Liver (tissue), 8 donors: ENCODE measurements at regions not wholly inside any gene's neighbourhood (a gene's known extent, or its start where the extent isn't known, plus 50 kb on each side); places are given as distances from the start of the nearest gene placed in this dataset.

Experiments
- DNase-seq: peaks from one replicate; pipeline ENCODE4 v3.0.0-alpha.2; 2017; ENCODE audit warnings: low spot score
- H3K27ac ChIP-seq, 2 donors: one replicate each; pipeline ENCODE4 v1.7.0; 2013; ENCODE audit warnings: inconsistent platforms in 2 of 2, low read length in 2 of 2, control low read depth in 1 of 2, low read depth in 1 of 2, mild to moderate bottlenecking in 1 of 2
- H3K27me3 ChIP-seq, 4 donors: one replicate each; pipeline versions ENCODE4 v1.6.1 to v1.7.0; 2013; ENCODE audit warnings: low read length in 3 of 4, inconsistent platforms in 1 of 4, mild to moderate bottlenecking in 1 of 4, moderate library complexity in 1 of 4; ENCODE audit not compliant: control insufficient read depth in 4 of 4, insufficient read depth in 4 of 4
- H3K36me3 ChIP-seq, 4 donors: one replicate each; pipeline versions ENCODE4 v1.6.1 to v1.7.0; 2013; ENCODE audit warnings: low read length in 3 of 4, mild to moderate bottlenecking in 3 of 4, low read depth in 1 of 4, moderate library complexity in 1 of 4; ENCODE audit not compliant: control insufficient read depth in 4 of 4, insufficient read depth in 3 of 4
- H3K4me1 ChIP-seq, 4 donors: one replicate each; pipeline versions ENCODE4 v1.6.1 to v1.7.0; 2013; ENCODE audit warnings: low read length in 3 of 4, mild to moderate bottlenecking in 3 of 4, moderate library complexity in 1 of 4; ENCODE audit not compliant: control insufficient read depth in 4 of 4, insufficient read depth in 4 of 4
- H3K4me3 ChIP-seq, 3 donors: one replicate each; pipeline versions ENCODE4 v1.6.1 to v1.7.0; 2013; ENCODE audit warnings: low read length in 3 of 3, control low read depth in 1 of 3, low read depth in 1 of 3, mild to moderate bottlenecking in 1 of 3
- H3K9ac ChIP-seq, 2 donors: one replicate each; pipeline ENCODE4 v1.7.0; 2013; ENCODE audit warnings: low read length in 2 of 2, mild to moderate bottlenecking in 2 of 2, moderate library complexity in 2 of 2, control low read depth in 1 of 2, low read depth in 1 of 2
- H3K9me3 ChIP-seq, 4 donors: one replicate each; pipeline versions ENCODE4 v1.6.1 to v1.7.0; 2013; ENCODE audit warnings: low read length in 3 of 4; ENCODE audit not compliant: control insufficient read depth in 4 of 4
- CTCF ChIP-seq: fragments of 150-350 bp; IDR thresholded peaks from 2 replicates; pipeline ENCODE4 v1.5.1; 2017; ENCODE audit warnings: improper control_type of control experiment, low read depth, low read length; ENCODE audit not compliant: missing input control
- EGR1 ChIP-seq, 2 donors: IDR thresholded peaks; 2 replicates each; pipeline ENCODE4 v1.6.1; 2016 to 2018; ENCODE audit warnings: antibody characterized with exemption in 2 of 2, low read depth in 2 of 2
- FOXA2 ChIP-seq: IDR thresholded peaks from 2 replicates; pipeline ENCODE4 v1.6.1; 2016; ENCODE audit warnings: antibody characterized with exemption
- HNF4A ChIP-seq, 2 donors: conservative IDR thresholded peaks; 2 replicates each; pipeline ENCODE4 v1.6.1; 2016; ENCODE audit warnings: antibody characterized with exemption in 2 of 2, mild to moderate bottlenecking in 2 of 2
- HNF4G ChIP-seq: IDR thresholded peaks from 2 replicates; pipeline ENCODE4 v1.6.1; 2016; ENCODE audit warnings: antibody characterized with exemption
- JUND ChIP-seq, 2 donors: IDR thresholded peaks; 2 replicates each; pipeline ENCODE4 v1.6.1; 2016; ENCODE audit warnings: antibody characterized with exemption in 2 of 2
- NR2F2 ChIP-seq: IDR thresholded peaks from 2 replicates; pipeline ENCODE4 v1.6.1; 2016; ENCODE audit warnings: antibody characterized with exemption
- RAD21 ChIP-seq, 2 donors: IDR thresholded peaks; 2 replicates each; pipeline ENCODE4 v1.6.1; 2016; ENCODE audit warnings: antibody characterized with exemption in 2 of 2, mild to moderate bottlenecking in 2 of 2
- RXRA ChIP-seq, 2 donors: IDR thresholded peaks; 2 replicates each; pipeline ENCODE4 v1.6.1; 2017 to 2018; ENCODE audit warnings: antibody characterized with exemption in 2 of 2, mild to moderate bottlenecking in 1 of 2
- SP1 ChIP-seq: IDR thresholded peaks from 2 replicates; pipeline ENCODE4 v1.6.1; 2018; ENCODE audit warnings: antibody characterized with exemption, mild to moderate bottlenecking
- TAF1 ChIP-seq: conservative IDR thresholded peaks from 2 replicates; pipeline ENCODE4 v1.6.1; 2016; ENCODE audit warnings: antibody characterized with exemption, mild to moderate bottlenecking
- YY1 ChIP-seq: IDR thresholded peaks from 2 replicates; pipeline ENCODE4 v1.6.1; 2016; ENCODE audit warnings: antibody characterized with exemption, mild to moderate bottlenecking
- ZBTB33 ChIP-seq: IDR thresholded peaks from 2 replicates; pipeline ENCODE4 v1.6.1; 2016; ENCODE audit warnings: antibody characterized with exemption
- WGBS: extraction: QIAGEN DNeasy Blood & Tissue Kit; methylation state at CpG from one replicate; pipeline ENCODE4 v1.1.7; 2013; 5-methylcytosine and 5-hydroxymethylcytosine counted together
- TF ChIP-seq, protein P1 (sequence below): IDR thresholded peaks from 2 replicates; pipeline ENCODE4 v1.6.1; 2016; ENCODE audit warnings: antibody characterized with exemption, mild to moderate bottlenecking
- TF ChIP-seq, protein P2 (sequence below): IDR thresholded peaks from 2 replicates; pipeline ENCODE4 v1.6.1; 2016; ENCODE audit warnings: antibody characterized with exemption
- TF ChIP-seq, protein P3 (sequence below): IDR thresholded peaks from 2 replicates; pipeline ENCODE4 v1.6.1; 2016; ENCODE audit warnings: antibody characterized with exemption
- donor health status: healthy.
- donor health status: healthy.
- donor health status: healthy.
- donor health status: healthy.
- donor health status: healthy.

DNA sequence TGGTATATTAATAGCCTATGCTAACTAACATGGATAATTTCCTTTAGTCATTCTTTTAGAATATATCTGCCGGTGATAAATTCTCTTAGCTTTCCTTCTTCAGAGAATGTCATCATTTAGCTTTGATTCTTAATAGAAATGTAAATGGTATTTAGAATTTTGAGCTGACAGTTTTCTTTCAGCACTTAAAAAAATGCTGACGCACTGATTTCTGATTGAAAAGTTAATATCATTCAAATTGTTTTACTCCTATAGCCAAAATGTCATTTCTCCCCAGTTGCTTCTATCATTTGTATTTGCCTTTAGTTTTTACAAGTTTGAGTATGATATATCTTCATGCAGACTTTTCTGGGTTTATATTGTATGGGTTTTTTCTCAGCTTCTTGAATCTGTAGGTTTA, 668.0 kb downstream of the LTN1 start:
- Histone ChIP-seq H3K27me3 (no peaks in the 10 kb centered on the region), H3K4me1 (no peaks in the 10 kb centered on the region), H3K9me3 (no peaks in the 10 kb centered on the region), H3K9ac (no peak overlapping the region), H3K36me3 (no peaks in the 10 kb centered on the region), H3K4me3 (no peak overlapping the region), H3K27ac (no peak overlapping the region)
- no peak for TF ChIP-seq FOXA2
- TF ChIP-seq RAD21 (IDR thresholded peaks at IDR 0.05): no peak
- TF ChIP-seq JUND (IDR thresholded peaks at IDR 0.05): no peak
- no peak for TF ChIP-seq NR2F2
- no peak for TF ChIP-seq ZBTB33
- TF ChIP-seq, protein P1, sequence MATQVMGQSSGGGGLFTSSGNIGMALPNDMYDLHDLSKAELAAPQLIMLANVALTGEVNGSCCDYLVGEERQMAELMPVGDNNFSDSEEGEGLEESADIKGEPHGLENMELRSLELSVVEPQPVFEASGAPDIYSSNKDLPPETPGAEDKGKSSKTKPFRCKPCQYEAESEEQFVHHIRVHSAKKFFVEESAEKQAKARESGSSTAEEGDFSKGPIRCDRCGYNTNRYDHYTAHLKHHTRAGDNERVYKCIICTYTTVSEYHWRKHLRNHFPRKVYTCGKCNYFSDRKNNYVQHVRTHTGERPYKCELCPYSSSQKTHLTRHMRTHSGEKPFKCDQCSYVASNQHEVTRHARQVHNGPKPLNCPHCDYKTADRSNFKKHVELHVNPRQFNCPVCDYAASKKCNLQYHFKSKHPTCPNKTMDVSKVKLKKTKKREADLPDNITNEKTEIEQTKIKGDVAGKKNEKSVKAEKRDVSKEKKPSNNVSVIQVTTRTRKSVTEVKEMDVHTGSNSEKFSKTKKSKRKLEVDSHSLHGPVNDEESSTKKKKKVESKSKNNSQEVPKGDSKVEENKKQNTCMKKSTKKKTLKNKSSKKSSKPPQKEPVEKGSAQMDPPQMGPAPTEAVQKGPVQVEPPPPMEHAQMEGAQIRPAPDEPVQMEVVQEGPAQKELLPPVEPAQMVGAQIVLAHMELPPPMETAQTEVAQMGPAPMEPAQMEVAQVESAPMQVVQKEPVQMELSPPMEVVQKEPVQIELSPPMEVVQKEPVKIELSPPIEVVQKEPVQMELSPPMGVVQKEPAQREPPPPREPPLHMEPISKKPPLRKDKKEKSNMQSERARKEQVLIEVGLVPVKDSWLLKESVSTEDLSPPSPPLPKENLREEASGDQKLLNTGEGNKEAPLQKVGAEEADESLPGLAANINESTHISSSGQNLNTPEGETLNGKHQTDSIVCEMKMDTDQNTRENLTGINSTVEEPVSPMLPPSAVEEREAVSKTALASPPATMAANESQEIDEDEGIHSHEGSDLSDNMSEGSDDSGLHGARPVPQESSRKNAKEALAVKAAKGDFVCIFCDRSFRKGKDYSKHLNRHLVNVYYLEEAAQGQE: no peak
- TF ChIP-seq, protein P2, sequence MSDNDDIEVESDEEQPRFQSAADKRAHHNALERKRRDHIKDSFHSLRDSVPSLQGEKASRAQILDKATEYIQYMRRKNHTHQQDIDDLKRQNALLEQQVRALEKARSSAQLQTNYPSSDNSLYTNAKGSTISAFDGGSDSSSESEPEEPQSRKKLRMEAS: no peak
- TF ChIP-seq EGR1 (IDR thresholded peaks at IDR 0.05; ENCODE audit: low read depth in 2 of 2): no peak
- no peak for TF ChIP-seq YY1
- no peak for TF ChIP-seq TAF1
- 97% methylated on average over 2 of the region's 2 CpGs for WGBS
- no peak for DNase-seq

DNA sequence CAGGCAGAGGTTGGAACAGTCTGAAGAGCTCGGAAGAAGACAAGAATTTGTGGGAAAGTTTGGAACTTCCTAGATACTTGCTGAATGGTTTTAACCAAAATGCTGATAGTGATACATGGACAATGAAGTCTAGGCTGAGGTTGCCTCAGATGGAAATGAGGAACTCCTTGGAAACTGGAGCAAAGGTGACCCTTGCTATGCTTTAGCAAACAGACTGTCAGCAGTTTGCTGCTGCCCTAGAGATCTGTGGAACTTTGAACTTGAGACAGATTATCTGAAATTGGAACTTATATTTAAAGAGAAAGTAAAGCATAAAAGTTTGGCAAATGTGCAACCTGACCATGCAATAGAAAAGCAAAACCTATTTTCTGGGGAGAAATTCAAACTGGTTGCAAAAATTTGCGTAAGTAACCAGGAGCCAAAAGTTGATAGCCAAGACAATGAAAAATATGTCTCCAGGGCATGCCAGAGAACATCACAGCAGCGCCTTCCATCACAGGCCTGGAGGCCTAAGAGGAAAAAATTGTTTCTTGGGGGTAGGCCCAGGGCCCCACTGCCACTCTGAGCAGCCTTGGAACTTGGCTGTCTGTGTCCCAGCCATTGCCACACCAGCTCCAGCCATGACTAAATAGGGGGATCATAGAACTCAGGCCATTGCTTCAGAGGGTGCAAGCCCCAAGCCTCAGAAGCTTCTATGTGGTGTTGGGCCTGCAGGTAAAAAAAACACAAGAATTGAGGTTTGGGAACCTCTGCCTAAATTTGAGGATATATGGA, 675.3 kb downstream of the LTN1 start:
- Histone ChIP-seq H3K27me3 (no peaks in the 10 kb centered on the region), H3K4me3 (no peak overlapping the region), H3K9ac (no peak overlapping the region), H3K4me1 (peaks cover 6 to 16% (median 14%) of the 10 kb centered on the region in 4 donors), H3K9me3 (no peaks in the 10 kb centered on the region), H3K27ac (peak overlapping the region in 1 of 2 donors; percentile 36), H3K36me3 (no peaks in the 10 kb centered on the region)
- no peak for DNase-seq
- WGBS: 77% methylated on average over 3 of the region's 3 CpGs
- TF ChIP-seq SP1: peak; percentile 91
- no peak for TF ChIP-seq TAF1
- peak; percentile 27 for TF ChIP-seq HNF4G
- TF ChIP-seq RAD21 (IDR thresholded peaks at IDR 0.05): peak; percentile 36 to 52
- no peak for TF ChIP-seq CTCF
- TF ChIP-seq, protein P1: no peak
- TF ChIP-seq, protein P2: peak; percentile 41
- TF ChIP-seq HNF4A (conservative IDR thresholded peaks at IDR 0.05): peak; percentile 77 to 82
- TF ChIP-seq JUND (IDR thresholded peaks at IDR 0.05): peak in 1 of 2 donors; percentile 22
- TF ChIP-seq ZBTB33: peak; percentile 25
- peak; percentile 76 to 83 for TF ChIP-seq RXRA (IDR thresholded peaks at IDR 0.05)
- TF ChIP-seq YY1: peak; percentile 18
- TF ChIP-seq, protein P3, sequence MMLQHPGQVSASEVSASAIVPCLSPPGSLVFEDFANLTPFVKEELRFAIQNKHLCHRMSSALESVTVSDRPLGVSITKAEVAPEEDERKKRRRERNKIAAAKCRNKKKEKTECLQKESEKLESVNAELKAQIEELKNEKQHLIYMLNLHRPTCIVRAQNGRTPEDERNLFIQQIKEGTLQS: no peak
